HEK293 (cell line): ENCODE measurements at regions not wholly inside any gene's neighbourhood (a gene's known extent, or its start where the extent isn't known, plus 50 kb on each side); places are given as distances from the start of the nearest gene placed in this dataset.

Source experiments
- CTCF ChIA-PET: fragments of 350-600 bp; formaldehyde crosslinking; extraction: SDS; loops from one replicate; lab custom pipeline; 2021; ENCODE audit warnings: antibody characterized with exemption; lab: Yijun Ruan, JAX
- POLR2A ChIA-PET: fragments of 300-600 bp; formaldehyde crosslinking; extraction: SDS; loops from one replicate; lab custom pipeline; 2020; ENCODE audit warnings: antibody characterized with exemption, inconsistent platforms; lab: Yijun Ruan, JAX
- H3K27ac ChIP-seq: fragments of 200-500 bp; sonication (Bioruptor generic); 2 replicates; pipeline ENCODE4 v1.5.1; 2014; ENCODE audit warnings: low read depth, low read length, control low read depth, inconsistent platforms; ENCODE audit errors: extremely low read depth
- H3K36me3 ChIP-seq, 2 experiments: fragments of 200-500 bp in 1 of 2; sonication (Bioruptor generic) in 1 of 2; 1 replicate in 1 of 2; 2 replicates in 1 of 2; pipeline ENCODE4 v1.5.1; 2014 to 2017; ENCODE audit warnings: inconsistent platforms in 2 of 2, low read length in 2 of 2; ENCODE audit not compliant: control insufficient read depth in 2 of 2, insufficient read depth in 1 of 2
- H3K4me1 ChIP-seq: fragments of 200-500 bp; sonication (Bioruptor generic); 2 replicates; pipeline ENCODE4 v1.5.1; 2014; ENCODE audit warnings: mild to moderate bottlenecking, low read length, inconsistent platforms; ENCODE audit not compliant: control insufficient read depth, insufficient read depth
- H3K4me3 ChIP-seq: 2 replicates; pipeline ENCODE4 v1.5.1; 2011; ENCODE audit warnings: low read depth, mild to moderate bottlenecking, control low read depth, low read length, moderate library complexity
- H3K9me3 ChIP-seq: fragments of 200-500 bp; sonication (Bioruptor generic); 2 replicates; pipeline ENCODE4 v1.5.1; 2014; ENCODE audit warnings: low read depth, low read length, inconsistent platforms; ENCODE audit not compliant: control insufficient read depth, insufficient read depth
- AEBP2 ChIP-seq: fragments of 450-650 bp; formaldehyde crosslinking; IDR thresholded peaks from 2 replicates; pipeline ENCODE4 v1.5.1; 2016; ENCODE audit warnings: missing biosample characterization, missing genetic modification characterization, borderline replicate concordance
- BCL11A ChIP-seq: fragments of 450-650 bp; formaldehyde crosslinking; IDR thresholded peaks from 2 replicates; pipeline ENCODE4 v1.5.1; 2016; ENCODE audit warnings: low read depth, missing biosample characterization, missing genetic modification characterization
- ELK4 ChIP-seq: IDR thresholded peaks from 2 replicates; pipeline ENCODE4 v1.6.1; 2011; ENCODE audit warnings: mild to moderate bottlenecking, low read depth, low read length, borderline replicate concordance
- HIC1 ChIP-seq: fragments of 450-650 bp; formaldehyde crosslinking; IDR thresholded peaks from 2 replicates; pipeline ENCODE4 v1.5.1; 2016; ENCODE audit warnings: missing biosample characterization, missing genetic modification characterization
- KLF1 ChIP-seq: fragments of 450-650 bp; formaldehyde crosslinking; IDR thresholded peaks from 2 replicates; pipeline ENCODE4 v1.5.1; 2016; ENCODE audit warnings: missing biosample characterization, missing genetic modification characterization
- OSR2 ChIP-seq: fragments of 450-650 bp; formaldehyde crosslinking; IDR thresholded peaks from 2 replicates; pipeline ENCODE4 v1.5.1; 2016; ENCODE audit warnings: missing biosample characterization, missing genetic modification characterization
- PATZ1 ChIP-seq: fragments of 450-650 bp; formaldehyde crosslinking; IDR thresholded peaks from 2 replicates; pipeline ENCODE4 v1.5.1; 2016; ENCODE audit warnings: missing biosample characterization, missing genetic modification characterization
- REPIN1 ChIP-seq: fragments of 450-650 bp; formaldehyde crosslinking; IDR thresholded peaks from 2 replicates; pipeline ENCODE4 v1.5.1; 2017; ENCODE audit warnings: missing biosample characterization, missing genetic modification characterization, low read depth
- ZBTB21 ChIP-seq: fragments of 450-650 bp; formaldehyde crosslinking; IDR thresholded peaks from 2 replicates; pipeline ENCODE4 v1.5.1; 2017; ENCODE audit warnings: missing biosample characterization, missing genetic modification characterization
- ZNF140 ChIP-seq: fragments of 450-650 bp; formaldehyde crosslinking; IDR thresholded peaks from 2 replicates; pipeline ENCODE4 v1.5.1; 2016; ENCODE audit warnings: missing biosample characterization, missing genetic modification characterization
- ZNF155 ChIP-seq: fragments of 450-650 bp; formaldehyde crosslinking; IDR thresholded peaks from 2 replicates; pipeline ENCODE4 v1.5.1; 2016; ENCODE audit warnings: missing biosample characterization, missing genetic modification characterization
- ZNF16 ChIP-seq: fragments of 450-650 bp; formaldehyde crosslinking; IDR thresholded peaks from 2 replicates; pipeline ENCODE4 v1.5.1; 2016; ENCODE audit warnings: low read depth, missing biosample characterization, missing genetic modification characterization
- ZNF239 ChIP-seq: fragments of 450-650 bp; formaldehyde crosslinking; IDR thresholded peaks from 2 replicates; pipeline ENCODE4 v1.5.1; 2016; ENCODE audit warnings: missing biosample characterization, missing genetic modification characterization
- ZNF449 ChIP-seq: fragments of 450-650 bp; formaldehyde crosslinking; IDR thresholded peaks from 2 replicates; pipeline ENCODE4 v1.5.1; 2017; ENCODE audit warnings: missing biosample characterization, mild to moderate bottlenecking, missing genetic modification characterization, moderate library complexity
- ZNF549 ChIP-seq: fragments of 450-650 bp; IDR thresholded peaks from 2 replicates; pipeline ENCODE4 v1.5.1; 2018; ENCODE audit warnings: missing biosample characterization, missing genetic modification characterization, mild to moderate bottlenecking, inconsistent platforms, moderate library complexity
- ZNF596 ChIP-seq: fragments of 450-650 bp; IDR thresholded peaks from 2 replicates; pipeline ENCODE4 v1.5.0; 2018; ENCODE audit warnings: missing biosample characterization, mild to moderate bottlenecking, missing genetic modification characterization, moderate library complexity
- ZNF621 ChIP-seq: fragments of 450-650 bp; formaldehyde crosslinking; IDR thresholded peaks from 2 replicates; pipeline ENCODE4 v1.5.1; 2017; ENCODE audit warnings: missing biosample characterization, missing genetic modification characterization
- ZNF639 ChIP-seq: fragments of 450-650 bp; formaldehyde crosslinking; IDR thresholded peaks from 2 replicates; pipeline ENCODE4 v1.5.1; 2016; ENCODE audit warnings: missing biosample characterization, missing genetic modification characterization
- ZNF645 ChIP-seq: fragments of 450-650 bp; formaldehyde crosslinking; IDR thresholded peaks from 2 replicates; pipeline ENCODE4; 2016; ENCODE audit warnings: missing biosample characterization, missing genetic modification characterization
- ZNF677 ChIP-seq: fragments of 450-650 bp; IDR thresholded peaks from 2 replicates; pipeline ENCODE4 v1.5.0; 2018; ENCODE audit warnings: missing biosample characterization, mild to moderate bottlenecking, missing genetic modification characterization, moderate library complexity
- ZNF777 ChIP-seq: fragments of 450-650 bp; formaldehyde crosslinking; IDR thresholded peaks from 2 replicates; pipeline ENCODE4 v1.5.1; 2017; ENCODE audit warnings: missing biosample characterization, missing genetic modification characterization, borderline replicate concordance

GRCh38 chr5:45847877-45848276 lies 151.7 kb upstream of the HCN1 start (continued):
- TF ChIP-seq KLF1: no peak
- no peak for TF ChIP-seq ZNF677
- no peak for TF ChIP-seq ZBTB21 (tag by site-specific recombination)

GRCh38 chr5:45826055-45826454 lies 129.9 kb upstream of the HCN1 start:
- no peaks in the 10 kb centered on the region for H3K9me3 ChIP-seq
- no peak overlapping the region for H3K4me3 ChIP-seq
- ChIA-PET CTCF (no interaction called here), POLR2A (no interaction called here)
- no peaks in the 10 kb centered on the region for H3K4me1 ChIP-seq
- H3K36me3 ChIP-seq: no peaks in the 10 kb centered on the region
- H3K27ac ChIP-seq: no peak overlapping the region
- TF ChIP-seq BCL11A (tag by site-specific recombination) (no peak), REPIN1 (tag by site-specific recombination) (no peak), ZNF16 (tag by site-specific recombination) (no peak), ZNF621 (tag by site-specific recombination) (no peak)

GRCh38 chr5:45800331-45800730 lies 104.2 kb upstream of the HCN1 start:
- Histone ChIP-seq H3K27ac (no peak overlapping the region), H3K9me3 (no peaks in the 10 kb centered on the region; the same call in 1 of the 2 replicates), H3K36me3 (no peaks in the 10 kb centered on the region), H3K4me1 (no peaks in the 10 kb centered on the region), H3K4me3 (no peak overlapping the region)
- CTCF ChIA-PET: no interaction called here
- POLR2A ChIA-PET: no interaction called here
- TF ChIP-seq ZNF777 (tag by site-specific recombination) (no peak), ZNF639 (no peak), ZNF596 (tag by site-specific recombination) (no peak), ZNF140 (tag by site-specific recombination) (no peak), HIC1 (tag by site-specific recombination) (no peak), OSR2 (tag by site-specific recombination) (no peak), ZNF645 (tag by site-specific recombination) (no peak), AEBP2 (tag by site-specific recombination) (no peak), ZNF449 (tag by site-specific recombination) (no peak), ZNF155 (tag by site-specific recombination) (no peak), REPIN1 (tag by site-specific recombination) (no peak), ZNF239 (tag by site-specific recombination) (no peak), ELK4 (no peak), PATZ1 (tag by site-specific recombination) (no peak), ZNF549 (tag by site-specific recombination) (no peak)
